GM19023 (cell line): ENCODE measurements at regions not wholly inside any gene's neighbourhood (a gene's known extent, or its start where the extent isn't known, plus 50 kb on each side); places are given as distances from the start of the nearest gene placed in this dataset.

Source experiments
- ATAC-seq: cut with Tn5 transposase; IDR thresholded peaks from one replicate; pipeline ENCODE4 v1.9.1; 2021; ENCODE audit warnings: mild to moderate bottlenecking, moderate library complexity; ENCODE audit not compliant: unreplicated experiment

DNA sequence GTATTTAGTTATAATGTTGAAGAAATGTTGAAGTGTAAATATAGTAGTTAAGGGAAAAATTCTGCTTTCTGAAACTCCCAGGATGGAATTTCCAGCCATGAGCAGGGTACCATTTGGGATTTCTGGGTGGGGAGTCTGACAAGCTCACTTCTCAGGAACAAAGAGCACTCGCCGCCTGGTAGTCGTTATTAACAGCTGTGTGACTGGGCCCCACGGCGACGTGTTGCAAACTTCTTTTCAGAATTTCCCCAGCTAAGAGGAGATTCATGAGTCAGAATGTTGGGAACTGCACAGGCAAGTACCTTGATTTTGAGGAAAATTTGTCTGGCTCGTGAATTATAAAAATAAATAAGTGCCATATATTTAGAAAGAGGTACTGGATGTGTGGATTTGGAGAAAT, 103.7 kb downstream of the LACC1 start:
- no peak for ATAC-seq

DNA sequence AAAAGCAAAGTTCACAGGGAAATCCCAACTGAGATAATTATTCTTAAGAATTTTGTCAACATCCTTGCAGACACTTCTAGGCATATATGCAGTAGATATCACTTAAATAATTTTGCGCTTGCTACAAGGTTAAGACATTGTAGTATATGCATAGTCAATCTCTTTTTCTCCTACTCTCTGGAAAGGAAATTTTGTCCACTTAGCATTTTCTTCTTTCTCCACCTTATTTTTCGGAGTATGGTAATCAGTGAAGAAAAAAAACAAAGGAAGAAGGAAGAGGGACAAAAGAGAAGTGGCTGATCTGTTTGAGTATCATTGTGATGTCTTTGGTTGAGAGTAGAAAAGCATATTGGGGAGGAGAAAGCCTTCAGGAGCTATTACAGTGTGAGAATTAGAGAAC, 104.6 kb downstream of the LACC1 start:
- no peak for ATAC-seq

DNA sequence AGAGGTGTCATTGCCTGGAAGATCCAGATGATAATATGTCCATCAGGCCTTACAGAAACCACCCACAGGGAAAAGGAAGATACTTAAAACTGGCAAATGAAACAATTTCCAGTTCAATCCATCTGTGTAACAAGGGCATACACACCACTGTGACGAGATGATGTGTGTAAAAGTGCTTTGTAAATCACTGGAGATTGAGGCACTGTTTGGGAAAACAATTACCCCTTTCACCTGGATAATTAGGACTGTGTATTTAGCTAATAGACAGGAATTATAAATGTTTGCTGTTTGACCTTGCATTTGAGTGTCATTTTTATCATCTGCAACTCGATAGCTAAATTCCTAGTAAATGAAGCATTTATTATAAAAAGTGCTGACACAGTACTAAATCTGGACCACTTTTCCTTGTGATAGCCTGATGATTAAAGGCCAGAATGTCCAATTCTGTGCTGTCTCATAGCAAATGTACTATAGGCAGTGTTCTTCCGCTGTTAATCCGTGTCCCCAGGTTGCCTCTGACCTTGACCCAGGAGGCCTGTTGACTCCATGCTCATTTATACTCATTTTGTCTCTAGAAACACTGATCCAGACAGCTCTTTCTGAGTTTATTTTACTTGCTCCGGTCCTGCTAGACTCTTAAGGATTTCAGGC, 105.8 kb downstream of the LACC1 start:
- ATAC-seq = no peak

DNA sequence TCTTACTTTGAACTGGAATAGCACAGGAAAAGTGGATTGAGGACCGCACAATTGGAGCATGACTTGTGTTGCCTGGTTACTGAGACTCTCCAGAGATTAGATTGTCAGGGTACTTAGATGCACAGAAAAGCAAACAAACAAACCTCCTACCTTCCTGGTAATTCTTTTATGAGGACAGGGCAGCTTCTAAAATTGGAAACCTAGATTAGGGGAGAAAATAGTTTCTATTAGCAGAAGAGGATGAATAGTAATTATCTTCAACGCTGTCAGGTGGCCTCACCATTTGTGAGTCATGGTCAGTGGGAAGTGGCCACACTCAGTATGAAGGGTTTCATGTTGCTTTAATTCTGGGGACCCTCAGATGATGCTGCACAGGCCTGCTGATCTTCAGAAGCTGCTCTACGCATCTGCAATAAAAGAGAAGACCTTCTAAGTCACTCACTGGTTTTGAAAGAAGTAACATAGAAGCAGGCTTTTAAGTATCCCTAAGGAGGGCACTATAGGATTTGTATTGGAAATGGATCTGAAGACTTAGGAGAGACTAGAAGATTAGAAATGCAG, 106.8 kb downstream of the LACC1 start:
- no peak for ATAC-seq

DNA sequence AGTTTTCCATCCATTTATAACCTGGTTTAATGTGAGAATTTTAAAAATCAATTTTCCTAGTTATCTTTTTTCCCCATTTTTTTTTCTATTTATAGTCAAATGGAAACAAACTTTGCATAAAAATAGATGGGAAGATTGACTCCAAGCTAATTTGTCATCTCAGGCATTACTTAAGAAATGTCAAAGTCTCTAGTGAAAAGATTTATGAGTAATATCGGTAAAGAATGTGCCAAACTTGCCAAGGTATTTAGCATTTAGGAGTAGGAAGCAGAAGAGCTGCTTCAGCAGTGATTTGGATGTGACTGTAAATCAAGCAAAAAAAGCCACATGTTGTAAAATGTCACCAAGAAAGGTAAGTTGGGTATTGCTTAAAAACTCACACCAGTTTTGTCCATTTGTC, 108.6 kb downstream of the LACC1 start:
- ATAC-seq = no peak

DNA sequence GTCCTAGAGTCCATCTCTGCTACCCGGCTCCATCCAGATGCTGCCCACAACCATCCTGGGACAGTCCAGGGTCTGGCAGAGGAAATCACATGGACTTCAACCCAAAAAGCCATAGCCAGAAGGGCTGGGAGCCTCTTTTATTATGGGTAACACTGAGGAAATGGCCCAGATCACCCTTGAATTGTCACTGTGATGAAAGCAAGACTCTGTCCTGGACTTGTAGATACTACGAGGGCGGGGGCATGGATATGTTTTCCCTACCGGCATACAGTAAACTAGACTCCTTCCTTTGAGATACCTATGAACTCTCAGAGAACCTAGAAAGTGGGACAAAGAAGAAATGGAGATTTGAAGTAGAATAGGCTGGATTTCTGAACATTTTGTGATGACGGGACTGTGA, 110.3 kb downstream of the LACC1 start:
- no peak for ATAC-seq

DNA sequence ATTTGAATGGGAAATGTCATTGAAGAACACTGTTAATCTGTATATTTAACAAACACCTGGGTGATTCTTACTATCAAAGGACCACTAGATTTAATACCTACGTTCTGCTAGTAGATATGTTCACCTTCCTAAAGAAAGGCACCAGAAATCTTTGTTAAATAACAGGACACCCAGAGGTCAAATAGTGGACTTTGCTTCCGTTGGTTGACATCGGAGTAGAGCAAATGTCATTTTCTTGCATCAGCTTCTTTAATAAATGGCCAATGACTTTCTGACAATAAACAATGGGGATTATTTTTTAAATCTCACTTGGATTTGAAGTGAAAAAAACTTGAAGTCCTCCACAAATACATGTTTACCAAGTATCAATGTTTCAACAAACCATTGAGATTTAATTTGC, 111.1 kb downstream of the LACC1 start:
- ATAC-seq = no peak

DNA sequence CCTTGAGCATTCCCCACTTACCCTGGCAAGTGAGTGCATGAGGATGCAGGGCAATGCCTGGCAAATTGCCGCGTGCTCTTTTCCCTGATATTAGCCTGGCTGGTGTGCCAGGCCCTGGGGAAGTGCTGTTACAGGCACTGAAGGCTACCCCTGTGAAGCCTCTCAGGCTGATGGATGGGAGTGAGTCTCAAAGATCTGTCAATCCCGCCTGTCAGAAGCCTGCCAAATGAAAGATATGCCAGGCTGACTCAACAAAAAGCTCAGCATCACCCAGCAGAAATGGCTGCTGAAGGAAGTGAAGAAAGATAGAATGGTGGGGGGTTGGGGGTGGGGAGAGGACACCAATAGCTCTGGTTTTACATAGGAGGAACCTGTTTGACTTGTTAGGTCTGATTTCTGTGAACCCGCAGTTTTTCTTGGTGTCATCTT, 112.1 kb downstream of the LACC1 start:
- ATAC-seq = no peak

DNA sequence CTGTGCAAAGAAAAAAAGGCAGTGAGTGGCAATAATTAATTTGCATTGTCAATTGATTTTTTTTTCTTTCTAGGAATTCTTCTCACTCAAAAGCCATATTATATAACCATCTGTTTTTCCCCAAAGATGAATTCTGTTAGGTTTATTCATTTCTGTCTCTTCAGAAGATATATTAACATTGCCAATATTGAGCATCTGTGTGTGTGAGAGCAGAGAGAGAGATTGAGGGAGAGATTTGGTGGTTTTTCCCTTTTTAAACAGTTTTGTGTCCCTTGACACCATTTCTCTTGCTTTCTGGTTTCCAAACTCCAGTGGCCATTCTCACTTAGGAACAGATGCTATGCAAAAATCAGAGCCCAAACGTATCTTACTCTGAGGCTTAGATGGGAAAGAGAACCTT, 112.5 kb downstream of the LACC1 start:
- no peak for ATAC-seq

DNA sequence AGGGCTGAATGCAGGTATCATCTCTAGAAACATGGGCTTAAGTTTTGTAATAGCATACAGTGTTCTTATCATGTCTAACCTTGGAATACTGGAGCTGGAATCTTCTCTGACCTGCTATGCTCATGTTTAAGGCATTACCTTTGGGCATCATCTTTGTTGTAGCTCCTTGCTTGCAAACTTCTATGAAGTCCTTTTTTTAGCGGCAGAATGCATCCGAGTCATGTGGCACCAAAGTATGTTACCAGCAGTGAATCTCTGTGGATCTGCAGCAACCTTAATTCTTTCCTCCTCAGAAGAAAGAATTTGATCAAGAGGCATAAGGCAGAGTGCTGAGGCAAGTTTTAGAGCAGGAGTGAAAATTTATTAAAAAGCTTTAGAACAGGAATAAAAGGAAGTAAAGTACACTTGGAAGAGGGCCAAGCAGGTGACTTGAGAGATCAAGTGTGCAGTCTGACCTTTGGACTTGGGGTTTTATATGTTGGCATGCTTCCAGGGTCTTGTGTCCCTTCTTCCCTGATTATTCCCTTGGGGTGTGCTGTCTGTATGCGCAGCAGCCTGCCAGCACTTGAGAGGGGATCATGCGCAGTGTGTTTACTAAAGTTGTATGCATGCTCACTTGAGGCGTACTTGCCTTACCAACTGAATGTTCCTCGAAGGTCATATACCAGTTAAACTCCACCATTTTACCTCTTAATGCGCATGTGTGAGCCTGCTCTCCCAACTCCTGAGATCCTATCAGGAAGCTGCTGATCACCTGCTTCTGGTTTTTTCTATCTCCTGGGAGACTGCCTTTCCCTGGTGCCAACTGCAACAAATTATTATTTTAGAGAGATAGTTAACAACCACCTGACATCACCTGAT, 115.5 kb downstream of the LACC1 start:
- ATAC-seq = no peak

DNA sequence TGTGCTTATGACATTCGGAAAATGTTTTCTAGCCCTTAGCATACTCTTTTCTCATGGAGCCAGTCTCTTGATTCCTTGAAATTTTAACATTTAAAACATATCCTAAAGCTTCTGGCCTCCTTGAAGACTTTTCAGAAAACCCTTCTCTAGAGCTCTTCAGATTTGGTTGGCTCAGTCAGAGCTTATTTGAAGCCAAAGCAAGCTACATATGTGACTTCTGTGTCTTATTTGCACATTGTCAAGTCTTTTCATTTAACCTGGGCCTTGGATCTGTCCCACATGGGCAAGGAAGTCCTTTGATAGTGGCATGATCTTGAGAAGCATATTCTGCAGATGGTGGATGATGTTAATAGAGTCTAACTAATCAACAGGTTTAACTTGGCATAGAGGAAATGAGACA, 116.5 kb downstream of the LACC1 start:
- no peak for ATAC-seq

DNA sequence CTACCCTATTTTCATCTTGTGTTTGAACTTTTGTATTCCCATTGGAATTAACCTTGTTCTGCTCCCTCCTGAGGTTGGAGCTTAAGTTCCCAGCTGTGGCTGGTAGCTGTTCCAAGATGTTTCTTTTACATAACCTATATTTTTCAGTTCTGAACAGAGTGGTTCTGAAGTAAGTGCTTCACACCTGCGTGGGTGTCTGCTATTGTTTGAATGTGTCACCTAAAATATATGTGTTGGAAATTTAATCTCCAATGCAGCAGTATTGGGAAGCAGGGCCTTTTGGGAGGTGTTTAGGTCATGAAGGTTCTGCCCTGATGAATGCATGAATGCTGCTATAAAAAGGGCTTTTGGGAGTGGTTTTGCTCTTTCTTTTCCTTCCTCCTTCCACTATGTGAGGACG, 123.8 kb downstream of the LACC1 start:
- ATAC-seq = no peak

DNA sequence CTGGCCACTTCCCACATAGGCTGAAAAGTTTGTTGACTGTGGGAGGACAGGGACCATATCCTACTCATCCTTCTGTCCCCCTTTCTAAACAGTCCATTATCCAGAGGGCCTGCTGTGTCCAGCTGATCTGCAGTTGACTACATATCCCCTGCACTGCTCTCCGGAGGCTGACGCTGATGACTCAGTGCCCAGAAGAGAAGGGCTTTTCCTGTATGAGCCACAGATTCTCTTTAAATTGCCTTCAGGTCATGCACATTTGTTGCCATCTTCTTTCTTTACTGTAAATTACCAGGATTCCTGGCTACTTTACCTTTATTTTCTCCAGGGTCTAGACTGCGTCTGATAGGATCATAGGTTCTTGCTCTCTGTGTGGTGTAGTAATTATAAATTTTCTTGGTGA, 125.2 kb downstream of the LACC1 start:
- no peak for ATAC-seq

DNA sequence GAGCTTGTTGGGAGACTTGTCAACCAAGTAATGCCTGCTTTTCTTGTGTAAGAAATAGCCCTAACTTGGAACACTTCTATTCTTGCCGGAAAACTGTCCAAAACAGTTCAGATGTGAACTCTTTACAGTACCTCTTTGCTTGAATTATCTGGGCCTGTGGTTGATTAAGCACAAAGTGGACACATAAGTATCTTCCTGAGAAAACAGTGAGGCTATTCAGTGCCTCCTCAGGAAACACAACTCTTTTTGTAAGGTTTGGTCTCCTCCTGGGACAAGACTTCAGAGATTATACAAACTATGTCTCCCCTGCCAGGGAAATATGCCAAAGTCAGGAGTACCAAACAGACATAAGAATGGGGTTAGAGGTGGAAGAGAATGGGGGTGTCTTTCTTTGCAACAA, 127.7 kb downstream of the LACC1 start:
- ATAC-seq = no peak

DNA sequence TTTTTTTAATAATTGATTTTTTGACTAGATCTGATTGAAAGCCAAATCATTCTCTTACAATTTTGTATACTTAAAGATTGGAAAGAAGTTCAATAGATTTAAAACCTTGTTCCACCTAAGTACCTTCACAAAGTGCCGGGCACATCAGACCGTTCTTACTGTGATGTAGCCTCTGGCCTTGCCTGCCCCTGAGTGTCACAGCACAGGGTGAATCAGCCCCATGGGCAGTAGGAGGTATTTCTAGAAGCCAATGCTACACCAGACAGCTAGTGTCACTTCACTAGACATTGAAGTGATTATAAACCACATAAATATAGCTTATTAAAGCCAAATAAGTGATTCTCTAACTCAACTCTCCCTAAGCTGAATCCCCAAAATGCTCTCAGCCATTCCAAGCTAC, 131.3 kb downstream of the LACC1 start:
- no peak for ATAC-seq

DNA sequence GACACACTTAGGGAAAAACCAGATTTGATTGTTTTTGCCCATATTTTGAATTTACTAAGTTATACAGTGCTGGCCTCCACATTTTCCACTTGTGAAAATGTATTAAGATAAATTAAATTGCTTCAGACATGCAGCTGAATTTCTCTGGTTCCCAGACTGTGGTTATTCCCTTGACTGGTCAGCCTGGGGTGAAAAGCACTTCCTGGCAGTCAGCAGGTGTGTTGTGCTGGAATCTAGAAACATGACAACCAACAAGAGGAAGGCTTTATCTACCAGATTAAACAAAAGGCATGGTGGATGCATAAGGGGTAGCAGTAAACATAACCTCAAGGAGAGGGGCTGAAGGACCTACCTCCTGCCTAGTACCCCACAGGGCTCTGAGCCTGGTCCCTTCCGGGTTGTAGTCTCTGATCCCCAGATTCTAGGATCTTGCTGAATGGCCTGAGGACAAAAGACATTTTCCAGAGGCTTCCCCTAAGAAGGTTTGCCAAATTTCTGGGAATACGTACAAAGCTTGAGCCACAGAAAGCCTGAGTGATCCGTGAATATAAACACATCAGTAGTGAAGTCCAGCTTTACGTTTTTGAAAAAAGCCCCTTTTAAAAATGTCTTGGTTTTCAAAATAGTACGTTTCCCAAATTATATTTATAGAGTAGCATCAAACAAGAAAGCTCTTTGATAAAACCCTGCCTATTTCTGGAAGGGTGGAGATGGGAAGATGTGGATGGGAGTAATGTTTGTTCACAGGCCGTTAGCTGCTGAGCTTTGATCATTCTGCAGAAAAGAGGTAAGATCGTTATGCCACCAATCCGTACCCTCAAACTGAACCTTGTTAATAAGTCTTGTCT, 133.4 kb downstream of the LACC1 start:
- ATAC-seq = no peak

DNA sequence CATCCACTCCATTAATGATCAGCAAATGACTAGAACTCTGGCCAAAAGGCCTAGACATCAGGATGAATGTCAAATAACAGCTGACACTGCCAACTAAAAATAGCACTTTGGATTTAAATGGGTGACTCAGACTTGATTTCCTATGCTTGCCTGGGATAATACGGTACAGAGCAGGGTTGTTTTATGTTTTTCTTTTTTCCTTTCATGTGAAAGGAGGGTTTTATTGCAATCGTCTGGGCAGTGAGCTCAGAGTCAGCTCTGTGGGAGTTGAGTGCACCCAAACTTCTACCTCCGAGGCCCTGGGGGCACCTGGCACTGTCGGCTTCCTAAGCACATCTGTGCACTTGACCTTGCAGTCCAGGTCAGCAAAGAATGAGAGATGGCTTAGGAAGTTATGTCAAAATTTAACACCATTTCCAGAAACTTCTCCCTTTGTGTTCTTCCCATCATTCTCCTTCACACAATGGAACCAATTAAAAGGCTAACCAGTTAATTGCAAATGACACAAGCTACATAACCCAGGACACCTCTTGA, 134.1 kb downstream of the LACC1 start:
- no peak for ATAC-seq

DNA sequence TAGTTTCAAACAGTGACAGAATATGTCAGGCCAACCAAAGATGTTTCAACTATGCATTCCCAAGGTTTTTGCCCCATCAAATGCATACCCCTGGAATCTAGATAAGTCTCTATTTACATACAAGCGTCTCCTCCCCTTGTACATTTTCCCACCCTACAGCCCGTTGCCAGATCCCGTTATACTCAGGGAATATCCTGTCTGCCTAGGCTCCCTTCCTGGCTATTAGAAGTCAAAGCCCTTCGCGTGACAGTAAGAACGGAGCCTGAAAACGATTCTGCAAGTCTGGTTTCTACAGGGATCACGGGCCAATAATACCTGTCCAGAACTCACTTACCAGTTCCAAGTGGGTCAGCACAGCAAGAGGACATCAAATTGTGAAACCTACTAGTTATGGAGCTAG, 134.8 kb downstream of the LACC1 start:
- ATAC-seq = no peak

DNA sequence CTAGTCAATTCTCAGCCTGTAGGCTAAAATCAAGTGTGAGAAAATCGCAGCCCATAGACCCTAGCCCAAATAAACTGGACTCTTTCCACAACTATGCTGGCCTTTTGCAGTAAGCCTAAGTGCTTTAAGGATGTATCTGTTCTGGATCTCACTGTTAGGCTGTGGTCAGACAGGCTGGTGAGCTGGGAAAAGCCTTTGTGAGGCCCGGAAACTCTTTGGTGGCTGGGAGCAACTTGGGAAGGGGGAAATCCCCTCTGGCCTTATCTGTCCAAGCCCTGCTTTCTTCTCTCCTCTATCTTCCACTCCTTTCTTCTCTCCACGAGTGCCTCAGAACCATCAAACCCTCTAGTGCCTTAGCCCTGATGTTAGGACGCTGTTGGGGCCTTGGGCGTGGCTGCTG, 135.4 kb downstream of the LACC1 start:
- ATAC-seq = no peak

DNA sequence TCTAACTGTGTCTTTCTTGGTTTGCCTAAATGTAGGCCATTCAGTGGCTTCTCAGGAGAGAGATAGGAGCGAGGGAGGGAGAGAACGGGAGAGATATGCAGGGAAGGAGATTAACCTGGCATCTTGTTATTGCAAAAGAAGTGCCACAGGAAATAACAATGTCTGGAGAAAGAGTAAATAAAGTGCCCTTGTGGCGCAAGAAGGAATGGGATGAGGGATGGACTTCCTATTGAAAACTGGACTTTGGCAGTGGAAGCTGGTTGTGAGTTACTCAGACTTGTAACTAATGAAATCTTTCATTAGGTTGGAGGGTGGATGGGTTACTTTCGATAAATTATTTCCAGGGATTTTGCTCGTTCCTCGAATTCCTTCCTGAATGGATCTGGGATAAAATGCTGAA, 136.1 kb downstream of the LACC1 start:
- ATAC-seq = no peak

DNA sequence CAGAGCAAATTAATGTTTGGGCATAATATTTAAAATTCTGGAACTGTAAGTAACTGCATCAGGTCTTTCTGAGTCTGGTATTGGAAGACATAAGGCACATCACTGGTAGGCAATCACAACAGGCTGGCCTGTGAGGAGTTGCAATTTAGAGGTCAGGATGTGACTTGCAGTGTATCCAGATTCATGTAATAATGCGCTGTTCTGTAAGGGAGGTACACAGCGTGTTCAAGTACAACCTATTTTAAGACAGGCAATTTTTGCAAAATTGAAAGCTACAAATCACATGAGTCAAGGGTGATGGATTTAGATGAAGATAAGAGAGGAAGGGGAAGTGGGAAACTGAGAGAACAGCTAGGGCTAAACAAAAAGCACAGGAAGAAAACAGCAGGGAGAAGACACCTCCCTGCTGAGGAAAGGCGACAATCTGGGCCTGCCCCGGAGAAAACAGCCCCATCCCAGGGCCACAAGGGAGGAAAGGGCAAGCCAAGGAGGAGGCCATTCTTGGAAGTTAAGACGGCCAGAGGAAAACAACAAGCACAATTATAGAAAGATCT, 138.1 kb downstream of the LACC1 start:
- ATAC-seq = no peak
